Activated B cell treated with CpG ODN at 0.5 μM for 24 hours (primary cell): ENCODE measurements at regions not wholly inside any gene's neighbourhood (a gene's known extent, or its start where the extent isn't known, plus 50 kb on each side); places are given as distances from the start of the nearest gene placed in this dataset.

Experiments
- ATAC-seq: fragments of 200-7000 bp; cut with Tn5 transposase; one replicate; pipeline ENCODE4 v1.10.0; 2021; ENCODE audit warnings: low read depth, mild to moderate bottlenecking, moderate library complexity
- CTCF ChIA-PET: fragments of 350-600 bp; sonication (Branson Sonifier 250); formaldehyde crosslinking; loops from one replicate; lab custom pipeline; 2021; ENCODE audit warnings: antibody characterized with exemption; lab: Charles Lee
- POLR2A ChIA-PET: fragments of 350-600 bp; sonication (Branson Sonifier 250); formaldehyde crosslinking; loops from one replicate; lab custom pipeline; 2021; ENCODE audit warnings: antibody characterized with exemption; lab: Charles Lee
- DNase-seq: peaks from one replicate; pipeline ENCODE4 v3.0.0; 2022
- H3K27ac Mint-ChIP-seq: one replicate; pipeline ENCODE4 v1.8.0; 2020; ENCODE audit warnings: mixed read lengths
- H3K27me3 Mint-ChIP-seq: one replicate; pipeline ENCODE4 v1.8.0; 2021; ENCODE audit warnings: mixed read lengths
- H3K36me3 Mint-ChIP-seq: one replicate; pipeline ENCODE4 v1.8.0; 2021; ENCODE audit warnings: low read depth, mixed read lengths
- H3K4me1 Mint-ChIP-seq: one replicate; pipeline ENCODE4 v1.8.0; 2021; ENCODE audit warnings: mixed read lengths
- H3K4me3 Mint-ChIP-seq: one replicate; pipeline ENCODE4 v1.8.0; 2020; ENCODE audit warnings: mild to moderate bottlenecking, mixed read lengths
- H3K9me3 Mint-ChIP-seq: one replicate; pipeline ENCODE4 v1.8.0; 2020; ENCODE audit warnings: mixed read lengths
- intact Hi-C: fragments of 100-400 bp; cut with micrococcal nuclease; formaldehyde crosslinking; loops from one replicate; pipeline ENCODE4 v1.15.1; 2024
- TF ChIP-seq, protein P1 (sequence below): fragments of 200-600 bp; IDR thresholded peaks from one replicate; pipeline ENCODE4 v1.8.0; 2022; ENCODE audit warnings: antibody characterized with exemption, mild to moderate bottlenecking

DNA sequence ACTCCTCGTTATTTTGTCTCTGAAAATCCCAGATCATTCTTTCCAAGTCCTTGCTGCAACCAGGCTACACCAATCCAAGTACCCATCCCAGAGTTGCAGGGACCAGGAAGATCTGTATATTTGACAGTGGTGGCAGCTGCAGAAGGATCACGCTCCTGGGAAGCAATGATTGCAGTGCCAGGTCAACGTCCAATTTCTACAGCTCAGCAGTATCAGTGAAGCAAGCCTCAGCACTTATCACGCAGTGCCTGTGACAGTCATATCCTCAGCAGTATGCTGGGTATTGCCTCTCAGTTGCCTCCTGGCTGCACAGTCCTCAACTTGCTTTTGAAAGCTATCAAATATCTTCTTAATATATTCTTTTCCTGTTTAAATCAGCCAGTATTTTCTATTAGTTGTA lies 66.7 kb downstream of the BARHL2 start:
- ChIA-PET POLR2A (no interaction called here), CTCF (no interaction called here)
- ATAC-seq (no peak), DNase-seq (no peak)
- Mint-ChIP-seq H3K27ac (no peak overlapping the region), H3K9me3 (peaks cover 3% of the 10 kb centered on the region), H3K27me3 (peaks cover 3% of the 10 kb centered on the region), H3K4me1 (no peaks in the 10 kb centered on the region), H3K4me3 (no peak overlapping the region), H3K36me3 (no peaks in the 10 kb centered on the region)
- intact Hi-C loops: no loop called here
- TF ChIP-seq, protein P1, sequence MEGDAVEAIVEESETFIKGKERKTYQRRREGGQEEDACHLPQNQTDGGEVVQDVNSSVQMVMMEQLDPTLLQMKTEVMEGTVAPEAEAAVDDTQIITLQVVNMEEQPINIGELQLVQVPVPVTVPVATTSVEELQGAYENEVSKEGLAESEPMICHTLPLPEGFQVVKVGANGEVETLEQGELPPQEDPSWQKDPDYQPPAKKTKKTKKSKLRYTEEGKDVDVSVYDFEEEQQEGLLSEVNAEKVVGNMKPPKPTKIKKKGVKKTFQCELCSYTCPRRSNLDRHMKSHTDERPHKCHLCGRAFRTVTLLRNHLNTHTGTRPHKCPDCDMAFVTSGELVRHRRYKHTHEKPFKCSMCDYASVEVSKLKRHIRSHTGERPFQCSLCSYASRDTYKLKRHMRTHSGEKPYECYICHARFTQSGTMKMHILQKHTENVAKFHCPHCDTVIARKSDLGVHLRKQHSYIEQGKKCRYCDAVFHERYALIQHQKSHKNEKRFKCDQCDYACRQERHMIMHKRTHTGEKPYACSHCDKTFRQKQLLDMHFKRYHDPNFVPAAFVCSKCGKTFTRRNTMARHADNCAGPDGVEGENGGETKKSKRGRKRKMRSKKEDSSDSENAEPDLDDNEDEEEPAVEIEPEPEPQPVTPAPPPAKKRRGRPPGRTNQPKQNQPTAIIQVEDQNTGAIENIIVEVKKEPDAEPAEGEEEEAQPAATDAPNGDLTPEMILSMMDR: no peak

GRCh38 chr1:90640325-90640724 lies 76.8 kb downstream of the BARHL2 start:
- no peaks in the 10 kb centered on the region for H3K9me3 Mint-ChIP-seq
- POLR2A ChIA-PET: no interaction called here
- H3K36me3 Mint-ChIP-seq: no peaks in the 10 kb centered on the region
- H3K4me1 Mint-ChIP-seq: no peaks in the 10 kb centered on the region
- CTCF ChIA-PET: no interaction called here
- H3K4me3 Mint-ChIP-seq: no peak overlapping the region
- TF ChIP-seq, protein P1: no peak
- intact Hi-C loops: no loop called here
- peaks cover 4% of the 10 kb centered on the region for H3K27me3 Mint-ChIP-seq
- ATAC-seq (no peak), DNase-seq (no peak)
- H3K27ac Mint-ChIP-seq: no peak overlapping the region

DNA sequence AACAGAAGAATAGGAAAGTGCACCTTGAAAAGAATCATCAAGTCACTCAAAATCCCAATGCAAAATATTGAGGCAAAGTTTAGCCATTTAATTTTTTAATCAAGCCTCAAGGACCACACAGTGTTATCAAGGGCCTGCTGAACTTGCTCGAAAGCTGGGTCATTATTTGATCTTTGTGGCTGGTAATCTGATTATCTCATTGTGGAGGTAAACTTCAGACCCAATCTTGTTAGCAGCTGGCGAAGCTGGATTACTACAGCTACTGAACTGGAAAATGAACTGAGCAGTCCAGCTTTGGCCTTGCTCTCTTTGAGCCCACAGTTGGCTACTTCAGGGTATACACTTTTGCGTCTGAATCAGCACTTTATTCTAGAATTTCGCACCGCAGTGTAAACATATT lies 94.4 kb downstream of the BARHL2 start:
- CTCF ChIA-PET: no interaction called here
- TF ChIP-seq, protein P1: no peak
- no peaks in the 10 kb centered on the region for H3K27me3 Mint-ChIP-seq
- no peak overlapping the region for H3K27ac Mint-ChIP-seq
- intact Hi-C loops: no loop called here
- H3K36me3 Mint-ChIP-seq: no peaks in the 10 kb centered on the region
- POLR2A ChIA-PET: no interaction called here
- peaks cover 2% of the 10 kb centered on the region for H3K9me3 Mint-ChIP-seq
- ATAC-seq (no peak), DNase-seq (no peak)
- H3K4me1 Mint-ChIP-seq: no peaks in the 10 kb centered on the region
- H3K4me3 Mint-ChIP-seq: no peak overlapping the region

DNA sequence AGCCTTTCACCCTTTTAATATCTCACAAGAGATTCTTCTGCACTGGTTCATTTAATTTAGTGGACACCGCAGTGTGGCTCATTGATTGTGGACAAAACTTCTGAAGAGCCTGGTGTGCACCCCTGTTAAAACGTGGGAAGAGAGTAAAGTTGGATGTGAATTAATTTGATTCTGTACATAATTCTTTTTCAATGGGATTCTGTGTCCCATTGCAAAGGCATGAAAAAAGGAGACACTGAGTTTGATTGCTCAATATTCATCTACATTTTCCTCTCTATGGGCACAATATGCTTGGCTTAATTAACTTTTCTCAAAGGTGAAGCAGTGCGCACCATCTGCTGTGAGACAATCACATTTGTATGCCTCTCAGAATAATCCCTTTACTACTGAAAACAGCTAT lies 95.1 kb downstream of the BARHL2 start:
- no peak overlapping the region for H3K4me3 Mint-ChIP-seq
- TF ChIP-seq, protein P1: no peak
- no peak for ATAC-seq
- CTCF ChIA-PET: no interaction called here
- no peaks in the 10 kb centered on the region for H3K36me3 Mint-ChIP-seq
- intact Hi-C loops: no loop called here
- no peaks in the 10 kb centered on the region for H3K4me1 Mint-ChIP-seq
- no peak overlapping the region for H3K27ac Mint-ChIP-seq
- DNase-seq: no peak
- peaks cover 2% of the 10 kb centered on the region for H3K9me3 Mint-ChIP-seq
- no peaks in the 10 kb centered on the region for H3K27me3 Mint-ChIP-seq
- POLR2A ChIA-PET: no interaction called here

DNA sequence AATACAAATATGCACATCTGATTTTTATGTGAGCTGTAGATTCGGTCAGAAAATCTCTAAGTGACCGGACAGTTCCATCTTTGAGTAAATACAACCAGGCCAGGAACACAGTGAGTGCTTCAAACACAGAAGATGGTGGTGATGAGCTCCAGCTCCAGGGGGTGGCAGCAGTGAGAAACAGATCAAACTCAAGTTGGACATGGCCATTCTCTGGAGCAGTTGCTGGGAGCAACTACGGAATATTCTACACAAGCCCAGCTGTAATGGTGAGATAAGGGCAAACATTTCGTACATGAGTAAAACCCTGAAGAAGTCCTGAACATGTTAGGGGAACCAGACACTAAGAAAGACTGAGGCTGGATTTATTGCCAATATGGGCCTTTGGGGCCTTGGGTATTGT lies 100.7 kb downstream of the BARHL2 start:
- Mint-ChIP-seq H3K4me3 (no peak overlapping the region), H3K9me3 (peaks cover 2% of the 10 kb centered on the region), H3K27ac (no peak overlapping the region), H3K36me3 (no peaks in the 10 kb centered on the region), H3K4me1 (no peaks in the 10 kb centered on the region), H3K27me3 (no peaks in the 10 kb centered on the region)
- intact Hi-C loops: no loop called here
- TF ChIP-seq, protein P1: no peak
- DNase-seq (no peak), ATAC-seq (no peak)
- ChIA-PET POLR2A (no interaction called here), CTCF (no interaction called here)
